Body of pancreas (tissue), 4 donors: ENCODE measurements at regions not wholly inside any gene's neighbourhood (a gene's known extent, or its start where the extent isn't known, plus 50 kb on each side); places are given as distances from the start of the nearest gene placed in this dataset.

Experiments
- CTCF ChIP-seq, 7 experiments: fragments of 450-650 bp in 4 of 7; fragments of 200-600 bp in 3 of 7; sonication (generic) in 3 of 7; IDR thresholded peaks; one replicate each; pipeline ENCODE4 v1.5.1; 2016 to 2019; ENCODE audit warnings: antibody characterized with exemption in 7 of 7
- POLR2A ChIP-seq, 3 donors: fragments of 450-650 bp; IDR thresholded peaks; one replicate each; pipeline ENCODE4 v1.6.1; 2016; ENCODE audit warnings: antibody characterized with exemption in 3 of 3, mild to moderate bottlenecking in 2 of 3

GRCh38 chr1:101164776-101165175 is 72.0 kb upstream of the S1PR1 start:
- TF ChIP-seq CTCF (IDR thresholded peaks at IDR 0.05) (no peak), POLR2A (IDR thresholded peaks at IDR 0.05) (no peak)
